Urothelium cell line (cell line): ENCODE measurements at regions not wholly inside any gene's neighbourhood (a gene's known extent, or its start where the extent isn't known, plus 50 kb on each side); places are given as distances from the start of the nearest gene placed in this dataset.

Experiments used
- DNase-seq: peaks from one replicate; pipeline ENCODE4 v3.0.0; 2011; ENCODE audit warnings: low spot score, mixed read lengths
- FAIRE-seq: peaks from 2 replicates; lab custom pipeline; 2011; peaks lifted over from hg19 to GRCh38; lab: Jason Lieb, UNC

GRCh38 chr3:76940181-76940770, 99.6 kb upstream of the ROBO2 start:
- FAIRE-seq (no peak), DNase-seq (no peak)

GRCh38 chr3:76941376-76941775, 98.5 kb upstream of the ROBO2 start:
- DNase-seq: no peak
- FAIRE-seq: no peak

GRCh38 chr3:76942101-76942500, 97.8 kb upstream of the ROBO2 start:
- FAIRE-seq (no peak), DNase-seq (no peak)

GRCh38 chr3:76943058-76943457, 96.8 kb upstream of the ROBO2 start:
- DNase-seq (no peak), FAIRE-seq (no peak)

GRCh38 chr3:76943671-76944070, 96.2 kb upstream of the ROBO2 start:
- DNase-seq: no peak
- no peak for FAIRE-seq

GRCh38 chr3:76949033-76949432, 90.9 kb upstream of the ROBO2 start:
- FAIRE-seq (no peak), DNase-seq (no peak)

- DNase-seq: no peak
- no peak for FAIRE-seq
Measured at GRCh38 chr3:76949462-76949861, 90.4 kb upstream of the ROBO2 start.

GRCh38 chr3:76950590-76950989, 89.3 kb upstream of the ROBO2 start:
- DNase-seq: no peak
- FAIRE-seq: no peak

GRCh38 chr3:76954412-76954811, 85.5 kb upstream of the ROBO2 start:
- DNase-seq: no peak
- FAIRE-seq: no peak

GRCh38 chr3:76958274-76958673, 81.6 kb upstream of the ROBO2 start:
- FAIRE-seq: no peak
- DNase-seq: no peak

GRCh38 chr3:76958861-76959260, 81.0 kb upstream of the ROBO2 start:
- no peak for FAIRE-seq
- no peak for DNase-seq

GRCh38 chr3:76961284-76961683, 78.6 kb upstream of the ROBO2 start:
- DNase-seq (no peak), FAIRE-seq (no peak)

- FAIRE-seq (no peak), DNase-seq (no peak)
Measured at GRCh38 chr3:76965122-76965725, 74.7 kb upstream of the ROBO2 start.

- no peak for FAIRE-seq
- DNase-seq: no peak
Measured at GRCh38 chr3:76969471-76969870, 70.4 kb upstream of the ROBO2 start.

GRCh38 chr3:76969996-76970615, 69.8 kb upstream of the ROBO2 start:
- FAIRE-seq (no peak), DNase-seq (no peak)

- DNase-seq (no peak), FAIRE-seq (no peak)
Measured at GRCh38 chr3:76972624-76973296, 67.1 kb upstream of the ROBO2 start.

- FAIRE-seq: no peak
- no peak for DNase-seq
Measured at GRCh38 chr3:76976996-76977395, 62.9 kb upstream of the ROBO2 start.

- DNase-seq: no peak
Measured at GRCh38 chr3:76985645-76986044, 54.3 kb upstream of the ROBO2 start.

GRCh38 chr3:76986876-76987474, 52.9 kb upstream of the ROBO2 start:
- no peak for FAIRE-seq

More at GRCh38 chr3:76985645-76986044, 54.3 kb upstream of the ROBO2 start:
- FAIRE-seq: no peak

More at GRCh38 chr3:76986876-76987474, 52.9 kb upstream of the ROBO2 start:
- DNase-seq: no peak
